ENCODE measurements at regions not wholly inside any gene's neighbourhood (a gene's known extent, or its start where the extent isn't known, plus 50 kb on each side); places are given as distances from the start of the nearest gene placed in this dataset.
"Not testable (repeated sequence)": the region's sequence is repeated elsewhere in the genome, so short reads cannot be mapped to it uniquely, and the experiment has no call there.

DNA sequence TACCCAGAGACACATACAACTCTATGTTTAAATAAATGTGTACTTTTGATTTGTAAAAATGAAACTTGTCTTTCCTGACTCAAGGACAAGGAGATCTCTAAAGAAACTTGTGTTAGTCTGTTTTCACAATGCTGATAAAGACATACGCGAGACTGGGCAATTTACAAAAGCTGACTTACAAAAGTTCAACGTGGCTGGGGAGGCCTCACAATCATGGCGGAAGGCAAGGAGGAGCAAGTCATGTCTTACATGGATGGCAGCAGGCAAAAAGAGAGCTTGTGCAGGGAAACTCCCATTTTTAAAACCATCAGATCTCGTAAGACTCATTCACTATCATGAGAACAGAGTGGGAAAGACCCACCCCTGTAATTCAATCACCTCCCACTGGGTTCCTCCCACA, 52.2 kb upstream of the PAPSS1 start:
- ATAC-seq (replicated peaks); H3K9me3 Mint-ChIP-seq; H3K27ac Mint-ChIP-seq: not testable (repeated sequence)

GRCh38 chr4:107774681-107775080, 50.1 kb upstream of the SGMS2 start:
- Mint-ChIP-seq H3K27me3 (peaks cover 16 to 48% of the 10 kb centered on the region in 2 donors), H3K9me3 (peaks cover 3 to 7% of the 10 kb centered on the region in 2 donors), H3K27ac (no peak overlapping the region), H3K36me3 (ENCODE audit: insufficient read depth) (no peaks in the 10 kb centered on the region), H3K4me1 (ENCODE audit: low read depth in 2 of 2) (no peaks in the 10 kb centered on the region), H3K4me3 (no peak overlapping the region)
- ATAC-seq (replicated peaks) (no peak), DNase-seq (no peak)

More for the DNA sequence above, 52.2 kb upstream of the PAPSS1 start:
- H3K4me1 Mint-ChIP-seq (ENCODE audit: low read depth in 2 of 2); H3K4me3 Mint-ChIP-seq; H3K36me3 Mint-ChIP-seq (ENCODE audit: insufficient read depth); DNase-seq: not testable (repeated sequence)
- peaks cover 9 to 50% of the 10 kb centered on the region in 2 donors for H3K27me3 Mint-ChIP-seq

Measured in effector memory CD8-positive, alpha-beta T cell (primary cell).